IMR-90 (cell line): ENCODE measurements at regions not wholly inside any gene's neighbourhood (a gene's known extent, or its start where the extent isn't known, plus 50 kb on each side); places are given as distances from the start of the nearest gene placed in this dataset.
A peak's percentile ranks its signal among the peaks of the same experiment; 100 is the strongest.

ENCODE experiments used
- ATAC-seq: fragments of 200-7000 bp; cut with Tn5 transposase; 2 replicates; pipeline ENCODE4 v1.9.1; 2020; ENCODE audit warnings: low read depth, mild to moderate bottlenecking, moderate library complexity
- BruUV-seq: library from RNA; stranded (reverse); fragments of 400-500 nt; replicated peaks from 2 replicates; lab custom pipeline; 2021; lab: Mats Ljungman, UMichigan
- CTCF ChIA-PET: fragments of 300-600 bp; formaldehyde crosslinking; extraction: SDS; loops from one replicate; lab custom pipeline; 2021; ENCODE audit warnings: antibody characterized with exemption; lab: Yijun Ruan, JAX
- POLR2A ChIA-PET: fragments of 300-600 bp; sonication (Branson Sonifier 250); formaldehyde crosslinking; loops from one replicate; lab custom pipeline; 2022; ENCODE audit warnings: antibody characterized with exemption; ENCODE audit not compliant: unreplicated experiment; lab: Charles Lee
- DNase-seq: peaks from one replicate; pipeline ENCODE4 v3.0.0; 2013
- H2AFZ ChIP-seq: replicated peaks from 2 replicates; pipeline ENCODE3; 2013; ENCODE audit warnings: low read length, mild to moderate bottlenecking; ENCODE audit not compliant: poor library complexity
- H2AK5ac ChIP-seq: 2 replicates; pipeline ENCODE4 v1.6.1; 2013; ENCODE audit warnings: low read depth, low read length, inconsistent platforms
- H2AK9ac ChIP-seq: replicated peaks from 2 replicates; pipeline ENCODE3; 2013; ENCODE audit warnings: mild to moderate bottlenecking, low read depth, low read length, moderate library complexity; ENCODE audit not compliant: poor library complexity
- H2BK120ac ChIP-seq: 2 replicates; pipeline ENCODE4 v1.6.1; 2013; ENCODE audit warnings: low read depth, low read length, inconsistent platforms
- H2BK15ac ChIP-seq: 3 replicates; pipeline ENCODE4 v1.6.1; 2013; ENCODE audit warnings: low read depth, low read length, inconsistent platforms
- H2BK20ac ChIP-seq: 2 replicates; pipeline ENCODE4 v1.6.1; 2013; ENCODE audit warnings: low read depth, mild to moderate bottlenecking, inconsistent platforms, low read length, moderate library complexity
- H2BK5ac ChIP-seq: 2 replicates; pipeline ENCODE4 v1.6.1; 2013; ENCODE audit warnings: mild to moderate bottlenecking, low read depth, low read length, inconsistent platforms; ENCODE audit not compliant: poor library complexity, severe bottlenecking
- H3K14ac ChIP-seq: replicated peaks from 2 replicates; pipeline ENCODE4 v1.6.1; 2013; ENCODE audit warnings: low read depth, low read length, inconsistent platforms
- H3K18ac ChIP-seq: 2 replicates; pipeline ENCODE4 v1.6.1; 2013; ENCODE audit warnings: low read depth, low read length, control low read depth
- H3K23ac ChIP-seq: 2 replicates; pipeline ENCODE4 v1.6.1; 2013; ENCODE audit warnings: low read depth, low read length, inconsistent platforms
- H3K27ac ChIP-seq: 2 replicates; pipeline ENCODE4 v1.5.1; 2013; ENCODE audit warnings: mild to moderate bottlenecking, control low read depth, low read length; ENCODE audit not compliant: insufficient read depth
- H3K27me3 ChIP-seq: 2 replicates; pipeline ENCODE4 v1.6.1; 2013; ENCODE audit warnings: low read length; ENCODE audit not compliant: control insufficient read depth, insufficient read depth
- H3K36me3 ChIP-seq: 2 replicates; pipeline ENCODE4 v1.6.1; 2013; ENCODE audit warnings: low read length, mixed read lengths; ENCODE audit not compliant: control insufficient read depth, insufficient read depth
- H3K4ac ChIP-seq: 2 replicates; pipeline ENCODE4 v1.6.1; 2013; ENCODE audit warnings: low read depth, low read length, inconsistent platforms
- H3K4me1 ChIP-seq: 2 replicates; pipeline ENCODE4 v1.6.1; 2013; ENCODE audit warnings: low read length, mixed read lengths; ENCODE audit not compliant: control insufficient read depth, insufficient read depth
- H3K4me2 ChIP-seq: 2 replicates; pipeline ENCODE4 v1.6.1; 2013; ENCODE audit warnings: low read depth, mild to moderate bottlenecking, control low read depth, low read length, moderate library complexity
- H3K4me3 ChIP-seq: 2 replicates; pipeline ENCODE4 v1.5.1; 2013; ENCODE audit warnings: low read depth, mild to moderate bottlenecking, control low read depth, low read length, moderate library complexity; ENCODE audit not compliant: insufficient read depth
- H3K56ac ChIP-seq: 2 replicates; pipeline ENCODE4 v1.6.1; 2013; ENCODE audit warnings: low read length, inconsistent platforms; ENCODE audit not compliant: insufficient read depth; ENCODE audit errors: extremely low read depth
- H3K79me1 ChIP-seq, 2 experiments: 2 replicates each; pipeline ENCODE4 v1.6.1; 2013; ENCODE audit warnings: low read length in 2 of 2, inconsistent platforms in 1 of 2, low read depth in 1 of 2
- H3K9ac ChIP-seq: 2 replicates; pipeline ENCODE4 v1.6.1; 2013; ENCODE audit warnings: low read depth, low read length, control low read depth
- H3K9me1 ChIP-seq: 2 replicates; pipeline ENCODE4 v1.6.1; 2013; ENCODE audit warnings: low read length, inconsistent platforms; ENCODE audit not compliant: insufficient read depth
- H3K9me3 ChIP-seq: 2 replicates; pipeline ENCODE4 v1.6.1; 2013; ENCODE audit warnings: low read length; ENCODE audit not compliant: control insufficient read depth, insufficient read depth
- H4K20me1 ChIP-seq: 2 replicates; pipeline ENCODE4 v1.6.1; 2013; ENCODE audit warnings: low read length, inconsistent platforms; ENCODE audit not compliant: insufficient read depth
- H4K5ac ChIP-seq: 2 replicates; pipeline ENCODE4 v1.6.1; 2013; ENCODE audit warnings: mild to moderate bottlenecking, low read depth, low read length, control low read depth
- H4K8ac ChIP-seq, 2 experiments: 2 replicates each; pipeline ENCODE4 v1.6.1; 2013; ENCODE audit warnings: low read depth in 2 of 2, low read length in 2 of 2, control low read depth in 1 of 2, inconsistent platforms in 1 of 2
- H4K91ac ChIP-seq: 2 replicates; pipeline ENCODE4 v1.6.1; 2013; ENCODE audit warnings: low read depth, low read length, inconsistent platforms; ENCODE audit not compliant: insufficient read depth
- FOS ChIP-seq: fragments of 150-350 bp; IDR thresholded peaks from 2 replicates; pipeline ENCODE4 v1.6.1; 2016; ENCODE audit warnings: low read depth, low read length
- RFX5 ChIP-seq: IDR thresholded peaks from 2 replicates; pipeline ENCODE4 v1.8.0; 2012; ENCODE audit warnings: low read depth, mild to moderate bottlenecking, low read length, moderate library complexity
- WGBS, 2 experiments: methylation state at CpG; one replicate each; pipeline versions ENCODE4 v1.1.5 to v1.1.7; 2013; ENCODE audit warnings: missing lambda C conversion rate in 2 of 2; ENCODE audit not compliant: insufficient read length in 1 of 2; ENCODE audit errors: extremely low coverage in 2 of 2; 5-methylcytosine and 5-hydroxymethylcytosine counted together
- dilution Hi-C: fragments of 300-500 bp; cut with HindIII; formaldehyde crosslinking; loops from one replicate; pipeline ENCODE4 v1.14.3; 2018; ENCODE audit warnings: low sequenced_read_pairs; ENCODE audit not compliant: unreplicated experiment
- in situ Hi-C: fragments of 300-500 bp; cut with MboI; formaldehyde crosslinking; loops from 3 replicates; pipeline ENCODE4 v1.14.3; 2019; ENCODE audit warnings: low sequenced_read_pairs, inconsistent platforms, mixed read lengths
- intact Hi-C: fragments of 100-400 bp; cut with micrococcal nuclease; formaldehyde crosslinking; loops from 2 replicates; pipeline ENCODE4 v1.10.0; 2022
- TF ChIP-seq, protein P1 (sequence below): fragments of 150-350 bp; IDR thresholded peaks from 2 replicates; pipeline ENCODE4 v1.6.1; 2016; ENCODE audit warnings: low read depth, mild to moderate bottlenecking, low read length, moderate library complexity, borderline replicate concordance

DNA sequence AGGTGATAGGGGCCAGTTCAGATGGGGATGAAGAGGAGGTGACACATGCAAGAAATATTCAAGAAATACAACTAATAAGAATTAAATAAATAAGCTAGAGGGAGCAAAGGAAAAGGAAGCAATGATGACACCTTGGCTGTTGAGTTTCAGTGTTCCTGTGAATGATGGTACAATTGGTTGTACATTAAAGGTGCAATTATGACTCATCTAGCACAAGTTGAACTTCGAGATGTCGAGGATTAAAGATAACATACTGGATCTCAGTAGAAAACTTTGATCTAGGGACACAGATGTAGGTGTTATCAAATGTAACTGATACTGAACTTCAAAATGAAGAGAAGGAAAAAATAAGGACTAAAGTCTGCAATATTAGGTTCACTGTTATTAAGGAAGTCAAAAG lies 760.6 kb upstream of the CHAC2 start:
- H2AK9ac ChIP-seq, result no peak overlapping the region
- no peaks in the 10 kb centered on the region for H3K9me3 ChIP-seq
- in situ Hi-C loops, result no loop called here
- no TSS peak for BruUV-seq
- H3K18ac ChIP-seq, result no peak overlapping the region
- POLR2A ChIA-PET, result no interaction called here
- no peak overlapping the region for H2BK120ac ChIP-seq
- H4K91ac ChIP-seq, result no peak overlapping the region
- TF ChIP-seq FOS (0 out of 2 replicates have a peak, but pooled peaks have one; percentile 9), RFX5 (no peak)
- TF ChIP-seq, protein P1, sequence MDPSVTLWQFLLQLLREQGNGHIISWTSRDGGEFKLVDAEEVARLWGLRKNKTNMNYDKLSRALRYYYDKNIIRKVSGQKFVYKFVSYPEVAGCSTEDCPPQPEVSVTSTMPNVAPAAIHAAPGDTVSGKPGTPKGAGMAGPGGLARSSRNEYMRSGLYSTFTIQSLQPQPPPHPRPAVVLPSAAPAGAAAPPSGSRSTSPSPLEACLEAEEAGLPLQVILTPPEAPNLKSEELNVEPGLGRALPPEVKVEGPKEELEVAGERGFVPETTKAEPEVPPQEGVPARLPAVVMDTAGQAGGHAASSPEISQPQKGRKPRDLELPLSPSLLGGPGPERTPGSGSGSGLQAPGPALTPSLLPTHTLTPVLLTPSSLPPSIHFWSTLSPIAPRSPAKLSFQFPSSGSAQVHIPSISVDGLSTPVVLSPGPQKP, result no peak
- no peak overlapping the region for H2AFZ ChIP-seq
- H3K9me1 ChIP-seq, result no peaks in the 10 kb centered on the region
- no peaks in the 10 kb centered on the region for H3K36me3 ChIP-seq
- intact Hi-C loops, result no loop called here
- H3K14ac ChIP-seq, result no peak overlapping the region
- no peak overlapping the region for H3K4me3 ChIP-seq
- H3K4me1 ChIP-seq, result no peaks in the 10 kb centered on the region
- H4K20me1 ChIP-seq, result no peaks in the 10 kb centered on the region
- no peak for DNase-seq
- dilution Hi-C loops, result no loop called here
- H2BK15ac ChIP-seq, result no peak overlapping the region
- no peak for ATAC-seq
- no peak overlapping the region for H3K23ac ChIP-seq
- H2AK5ac ChIP-seq, result no peak overlapping the region
- no peak overlapping the region for H3K4me2 ChIP-seq
- no peak overlapping the region for H2BK5ac ChIP-seq
- WGBS, 2 experiments, result 27% methylated on average over 2 of the region's 2 CpGs; no CpG with 5 or more reads in 1 of the 2 experiments
- H3K9ac ChIP-seq, result no peak overlapping the region
- H3K79me1 ChIP-seq, result no peaks in the 10 kb centered on the region
- no peak overlapping the region for H4K5ac ChIP-seq
- no peak overlapping the region for H3K4ac ChIP-seq
- no peak overlapping the region for H3K27ac ChIP-seq
- no peaks in the 10 kb centered on the region for H3K27me3 ChIP-seq
- no peak overlapping the region for H3K56ac ChIP-seq
- no peak overlapping the region for H2BK20ac ChIP-seq
- H4K8ac ChIP-seq, result no peak overlapping the region
- CTCF ChIA-PET, result no interaction called here
